AML-193 (cell line): ENCODE measurements at regions not wholly inside any gene's neighbourhood (a gene's known extent, or its start where the extent isn't known, plus 50 kb on each side); places are given as distances from the start of the nearest gene placed in this dataset.

ENCODE experiments used
- DNase-seq, 2 experiments: peaks; one replicate each; lab custom pipeline; 2025; lab: John Stamatoyannopoulos, UW

DNA sequence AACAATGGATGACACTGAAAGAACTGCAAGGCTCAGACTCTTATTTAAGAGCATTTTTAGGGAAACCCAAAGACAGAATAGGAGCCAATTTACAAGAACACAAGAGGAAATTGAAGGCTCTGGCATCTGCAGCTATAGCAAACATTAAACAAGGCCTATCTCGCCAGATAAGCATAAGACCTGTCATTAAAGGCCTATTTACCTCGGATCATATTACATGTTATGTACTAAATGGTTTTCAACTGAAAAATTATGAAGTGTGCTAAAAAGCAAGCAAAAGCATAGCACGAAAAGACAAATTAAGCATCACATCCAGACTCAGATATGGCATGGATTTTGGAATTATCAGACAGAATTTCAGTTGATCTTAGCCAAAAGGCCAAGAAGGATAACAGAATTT is 617.1 kb downstream of the SQOR start:
- DNase-seq = no peak

DNA sequence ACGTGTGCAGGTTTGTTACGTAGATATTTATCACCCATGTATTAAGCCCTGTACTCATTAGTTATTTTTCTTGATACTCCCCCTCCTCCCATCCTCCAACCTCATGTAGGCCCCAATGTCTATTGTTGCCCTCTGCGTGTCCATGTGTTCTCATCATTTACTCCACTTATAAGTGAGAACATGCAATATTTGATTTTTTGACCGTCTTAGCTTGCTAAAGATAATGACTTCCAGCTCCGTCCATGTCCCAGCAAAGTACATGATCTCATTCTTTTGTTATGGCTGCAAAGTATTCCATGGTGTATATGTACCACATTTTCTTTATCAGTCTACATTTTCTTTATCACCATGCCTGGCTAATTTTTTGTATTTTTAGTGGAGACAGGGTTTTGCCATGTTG is 623.2 kb downstream of the SQOR start:
- no peak for DNase-seq

DNA sequence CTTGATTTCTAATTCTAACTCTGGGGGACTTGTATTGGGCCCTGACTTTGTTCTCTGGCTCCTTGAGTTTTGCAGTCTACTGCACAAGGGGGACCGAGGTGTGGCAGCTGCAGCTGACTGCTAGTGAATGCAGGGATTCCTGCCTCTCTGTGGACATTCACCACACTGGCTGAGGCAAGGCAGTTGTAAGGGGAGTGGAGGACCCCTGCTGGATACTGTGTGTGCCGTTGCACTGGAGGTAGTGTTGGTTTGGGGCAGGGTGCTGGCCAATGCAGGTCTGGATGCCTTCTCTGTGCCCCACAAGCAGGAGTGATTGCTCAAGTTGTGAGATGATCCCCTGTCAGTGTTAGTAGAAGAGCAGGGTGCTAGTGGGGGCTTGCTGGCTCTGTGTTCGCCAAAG is 626.1 kb downstream of the SQOR start:
- DNase-seq = no peak

DNA sequence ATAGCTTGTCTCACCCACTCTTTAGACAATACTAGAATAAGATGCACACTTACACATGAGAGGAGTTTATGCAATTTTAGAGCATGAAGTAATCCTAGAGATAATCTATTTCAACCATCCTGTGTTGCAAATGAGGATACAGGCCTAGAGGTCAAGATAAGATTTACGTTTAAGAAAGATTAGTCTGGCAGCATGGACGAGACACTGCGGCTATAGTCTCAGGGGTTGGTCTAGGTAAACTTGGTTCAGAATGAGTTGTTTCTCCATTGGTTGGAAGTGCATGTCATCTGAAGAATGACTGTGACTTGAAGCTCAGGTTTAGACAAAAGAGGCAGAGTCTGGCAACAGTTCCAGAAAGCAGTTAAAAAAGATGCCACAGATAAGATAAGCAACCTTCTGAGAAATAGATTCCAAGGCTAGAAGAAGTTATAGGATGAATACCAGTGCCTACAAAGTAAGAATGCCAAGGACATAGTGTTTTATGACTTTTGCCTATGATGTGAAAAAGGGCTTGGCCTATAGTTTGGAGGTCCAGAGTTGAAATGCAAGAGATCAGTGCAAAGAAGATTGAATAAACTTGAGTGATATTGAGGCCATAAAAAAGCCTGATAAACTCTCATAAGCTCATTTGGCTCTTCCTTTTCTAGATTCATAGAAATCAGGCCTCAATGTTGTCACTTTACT is 631.0 kb downstream of the SQOR start:
- no peak for DNase-seq

DNA sequence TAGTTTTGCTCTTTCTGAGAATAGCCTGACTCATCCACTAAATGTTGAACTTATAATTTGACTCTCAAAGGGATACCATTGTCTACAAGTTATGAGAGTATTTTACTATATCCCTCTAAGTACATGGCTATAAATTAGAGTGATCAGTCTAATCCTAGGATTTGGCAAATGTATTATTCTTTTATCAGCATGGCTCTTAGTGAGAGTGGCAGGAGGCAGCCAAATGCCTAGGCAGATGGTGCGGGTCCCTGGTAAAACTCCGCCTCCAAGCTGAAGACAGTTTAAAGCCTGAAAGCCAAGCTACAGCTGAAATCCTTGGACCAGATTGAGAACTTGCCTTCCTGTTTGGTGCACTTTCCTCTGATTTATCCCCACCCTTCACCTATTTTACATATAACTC is 631.8 kb downstream of the SQOR start:
- no peak for DNase-seq

DNA sequence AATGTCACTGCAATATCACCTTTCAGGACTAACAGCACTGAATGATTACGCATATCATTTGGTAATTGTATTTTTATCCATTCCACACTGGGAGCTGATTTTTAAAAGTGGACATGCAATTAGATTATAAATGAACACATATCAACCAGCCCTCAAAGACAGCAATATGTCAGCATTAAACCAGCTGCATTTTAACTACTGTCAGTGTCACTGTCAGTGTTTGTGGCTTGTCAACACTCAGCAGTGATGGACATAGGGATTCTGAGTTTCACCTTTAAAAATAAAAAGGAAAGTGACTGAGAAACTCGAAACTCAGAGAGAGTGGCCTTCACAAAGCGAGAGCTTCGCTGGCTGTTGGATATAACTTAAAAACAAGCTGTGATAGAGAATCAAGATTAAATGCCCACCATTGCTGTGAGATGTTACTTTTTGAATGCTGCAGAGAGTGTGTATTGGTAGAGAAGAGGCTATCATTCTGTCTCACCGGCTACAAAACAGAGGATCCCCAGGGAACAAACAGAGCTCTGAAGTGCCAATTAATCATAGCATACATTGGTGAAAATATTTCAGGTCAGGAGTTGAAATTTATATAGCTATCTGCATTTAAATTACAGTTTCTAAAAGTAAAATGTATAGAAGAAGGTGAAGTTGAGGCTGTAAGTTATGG is 635.8 kb downstream of the SQOR start:
- DNase-seq = no peak

DNA sequence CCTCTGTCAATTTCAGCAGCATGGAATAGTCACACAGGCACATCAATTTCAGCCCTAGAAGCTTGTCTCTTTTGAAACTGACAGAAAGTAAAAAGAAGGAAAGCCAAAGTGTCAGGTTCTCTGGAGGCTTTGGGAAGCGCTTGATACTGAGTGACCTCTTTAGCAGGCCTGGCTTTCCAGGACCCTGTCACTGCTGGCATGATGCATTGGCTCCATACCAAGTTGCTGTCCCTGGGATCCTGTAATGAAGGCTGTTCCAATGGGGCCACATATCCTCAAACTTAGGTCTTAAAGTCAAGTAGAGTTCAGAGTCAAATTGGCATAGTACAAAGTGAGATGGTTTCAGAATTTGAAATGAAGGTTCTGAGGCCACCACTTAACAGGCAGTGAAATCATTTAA is 640.9 kb downstream of the SQOR start:
- no peak for DNase-seq

DNA sequence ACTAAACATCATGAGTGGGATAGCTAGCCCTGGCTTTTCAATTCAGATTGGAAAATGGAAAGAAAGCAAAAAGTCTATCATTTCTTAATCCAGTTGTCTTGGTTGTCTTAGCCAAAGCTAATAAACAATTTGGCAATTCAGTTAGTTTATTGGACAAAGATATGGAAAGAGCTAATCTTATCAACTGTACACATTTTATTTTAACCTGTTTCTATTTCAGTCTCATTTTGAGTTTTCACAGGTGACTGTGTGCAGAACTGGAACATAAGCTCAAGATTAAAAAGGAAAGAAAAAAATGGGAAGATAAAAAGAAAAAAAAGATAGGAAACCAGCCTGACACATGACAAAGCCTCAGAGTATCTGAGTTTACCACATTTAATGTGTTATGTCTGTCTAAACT is 642.6 kb downstream of the SQOR start:
- no peak for DNase-seq

DNA sequence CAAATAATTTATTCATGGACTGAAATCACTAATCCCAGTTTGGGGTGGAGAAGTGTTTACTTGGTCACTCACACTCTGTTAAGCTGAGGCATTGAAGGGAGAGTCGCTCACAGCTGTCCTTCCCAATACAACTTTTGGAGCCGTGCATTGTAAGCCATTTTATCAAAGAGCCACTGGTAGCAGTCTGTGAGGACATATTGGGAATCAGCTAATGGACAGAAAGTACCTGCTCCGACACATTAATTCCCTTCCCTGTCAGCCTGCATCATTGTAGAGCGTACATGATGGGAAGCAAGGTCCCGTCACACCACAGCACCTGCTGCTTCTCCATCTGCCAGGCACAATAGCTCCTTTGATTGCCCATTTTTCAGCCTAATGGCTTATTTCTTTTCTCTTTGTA is 643.2 kb downstream of the SQOR start:
- no peak for DNase-seq

DNA sequence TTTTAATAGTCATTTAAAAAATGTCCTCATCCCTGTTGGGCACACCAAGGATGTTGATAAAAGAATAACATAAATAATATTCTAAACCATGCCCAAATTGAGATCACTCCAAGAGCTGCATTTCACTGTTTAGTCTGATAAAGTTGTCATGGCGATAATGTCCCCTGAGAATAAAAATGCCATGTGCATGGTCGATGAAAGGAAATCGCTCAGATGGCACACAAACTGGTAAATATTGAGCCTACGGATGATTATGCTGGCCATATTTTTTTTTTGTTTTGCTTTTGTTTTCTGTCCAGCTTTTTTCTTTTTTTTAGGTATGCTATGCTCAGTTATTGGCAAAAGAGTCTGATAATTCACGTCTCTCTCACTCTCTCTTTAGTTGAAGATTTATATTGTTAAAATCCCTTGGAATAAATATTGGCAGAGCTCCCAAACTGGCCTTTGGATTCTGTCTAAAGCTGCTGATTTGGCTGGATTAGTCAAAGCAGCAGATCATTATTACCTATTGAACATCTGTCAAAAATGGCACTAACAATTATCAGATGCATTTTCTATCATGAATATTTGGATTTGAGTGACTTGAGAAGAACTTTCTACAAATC is 643.8 kb downstream of the SQOR start:
- DNase-seq = no peak

DNA sequence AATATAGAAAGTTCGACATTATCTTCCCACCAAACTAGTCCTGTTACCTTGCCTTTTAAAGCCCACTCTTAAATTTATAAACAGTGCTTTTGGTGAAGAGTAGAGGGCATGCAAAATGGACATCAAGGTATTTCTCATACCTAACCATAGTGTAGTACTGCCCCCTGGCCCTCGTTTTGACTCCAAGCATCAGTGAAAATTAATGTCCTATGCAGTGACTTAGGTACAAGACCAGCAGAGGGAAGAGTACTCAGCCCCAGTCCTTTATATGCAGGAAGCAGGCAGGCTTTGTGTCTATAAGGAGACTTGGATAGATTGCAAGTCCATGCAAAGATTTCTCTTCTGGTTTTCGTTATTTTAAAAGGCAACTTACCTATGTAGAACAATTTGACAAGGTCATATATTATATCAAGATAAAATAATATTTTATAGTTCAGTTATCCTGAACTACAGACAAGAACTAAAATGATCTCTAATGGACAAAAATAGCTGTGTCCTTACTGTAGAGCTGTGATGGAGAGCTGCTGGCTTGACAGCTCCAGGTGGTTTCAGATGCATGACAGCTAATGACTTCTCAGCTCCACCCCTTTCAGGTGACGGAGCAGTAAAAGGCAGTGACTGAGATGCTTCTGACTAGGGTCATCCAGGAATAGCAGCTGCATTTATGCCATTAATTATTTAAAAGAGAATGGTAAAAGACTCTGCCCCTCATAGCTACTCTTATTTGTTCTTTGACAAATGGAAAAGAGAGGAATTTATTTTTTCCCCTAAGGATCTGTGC is 646.1 kb downstream of the SQOR start:
- DNase-seq = peak in 1 of 2 experiments; percentile 19

DNA sequence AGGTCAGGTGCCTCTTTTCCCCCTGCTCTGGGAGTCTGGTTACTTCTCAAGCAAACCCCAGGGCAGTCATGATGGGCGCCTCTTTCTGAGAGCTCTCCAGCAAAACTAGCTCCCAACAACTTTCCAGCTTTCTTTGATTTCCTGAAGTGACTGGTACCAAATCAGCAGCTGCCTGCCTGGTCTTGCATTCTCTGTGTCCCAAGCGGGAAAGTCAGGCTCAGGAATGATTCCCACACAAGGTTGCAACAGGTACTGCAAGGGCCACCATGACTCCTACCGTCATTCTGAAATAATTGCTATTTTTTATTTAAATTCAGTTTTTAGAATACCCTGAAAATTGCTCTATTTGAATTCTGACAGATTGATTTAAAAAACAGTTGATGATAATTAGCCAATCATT is 658.7 kb downstream of the SQOR start:
- no peak for DNase-seq

DNA sequence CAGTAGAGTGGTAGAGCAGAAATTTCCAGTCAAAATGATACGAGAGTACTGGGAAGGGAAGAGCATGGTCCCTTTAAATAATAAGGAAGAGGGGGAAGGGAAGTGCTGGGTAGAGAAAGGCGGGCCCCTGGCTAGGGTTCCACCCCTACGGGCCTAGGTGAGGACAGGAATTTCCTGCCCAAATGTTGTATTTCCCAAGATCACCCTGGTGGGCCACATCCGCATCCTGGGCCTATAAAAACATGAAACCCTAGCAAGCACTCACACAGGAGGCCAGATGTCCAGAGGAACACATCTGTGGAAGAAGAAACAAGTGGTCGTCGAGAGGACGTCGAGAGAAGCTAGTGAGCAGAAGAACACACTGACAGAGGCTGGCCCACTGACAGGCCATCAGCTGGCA is 661.2 kb downstream of the SQOR start:
- no peak for DNase-seq

DNA sequence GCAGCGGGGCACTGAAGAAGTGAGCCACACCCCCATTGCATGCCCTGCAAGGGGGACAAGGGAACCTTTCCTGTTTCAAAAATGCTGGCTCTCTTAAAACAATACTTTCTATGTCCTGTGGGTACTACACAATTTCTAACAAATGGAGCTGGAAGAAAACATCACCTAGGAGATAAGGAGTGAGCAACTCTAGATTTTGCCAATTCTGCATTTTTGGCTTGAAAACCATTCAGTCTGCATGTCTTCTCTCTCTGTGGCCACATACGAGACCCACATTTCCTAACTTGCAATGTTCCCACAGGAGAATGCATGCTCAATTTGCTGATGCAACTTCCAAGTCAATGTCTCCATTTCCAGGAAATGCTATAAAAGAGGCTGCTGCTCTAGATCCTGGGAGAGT is 662.0 kb downstream of the SQOR start:
- DNase-seq = no peak

DNA sequence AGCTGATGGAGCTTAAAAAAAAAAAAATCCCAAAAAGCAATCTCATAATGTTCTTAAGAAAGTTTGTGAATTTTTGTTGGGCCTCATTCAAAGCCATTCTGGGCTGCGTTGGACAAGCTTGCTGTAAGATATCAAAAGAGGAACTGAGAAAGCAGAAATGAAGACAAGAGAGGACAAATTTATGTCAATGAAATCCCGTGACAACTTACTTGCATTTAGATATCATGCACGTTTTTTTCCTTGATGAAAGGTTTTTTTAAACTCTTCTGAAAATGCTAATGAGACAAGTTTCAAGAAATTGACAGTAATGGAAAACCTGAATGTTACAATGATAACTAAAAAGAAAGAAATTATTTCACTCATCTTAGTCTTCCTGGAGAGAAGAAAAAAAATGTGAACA is 662.9 kb downstream of the SQOR start:
- DNase-seq = peak; percentile 1 to 2

DNA sequence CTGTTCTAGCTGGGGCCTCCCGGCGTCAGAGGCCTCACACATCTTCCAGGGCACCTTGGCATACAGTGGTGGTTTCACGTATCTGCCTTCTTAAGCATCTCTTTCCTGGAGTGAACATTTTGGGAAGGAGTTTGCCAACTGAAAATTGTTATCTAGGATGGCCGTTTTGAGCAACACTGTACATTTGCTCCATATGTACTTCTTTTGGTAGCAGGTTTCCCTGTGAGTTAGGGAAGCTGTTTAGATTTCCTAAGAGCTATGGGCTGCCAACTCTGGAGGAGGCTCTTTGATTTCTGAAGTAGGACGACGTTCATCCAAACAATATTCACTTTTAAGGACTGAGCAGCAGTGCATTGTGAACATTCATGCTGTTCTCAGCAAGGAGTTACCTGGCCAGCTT is 665.9 kb downstream of the SQOR start:
- no peak for DNase-seq

DNA sequence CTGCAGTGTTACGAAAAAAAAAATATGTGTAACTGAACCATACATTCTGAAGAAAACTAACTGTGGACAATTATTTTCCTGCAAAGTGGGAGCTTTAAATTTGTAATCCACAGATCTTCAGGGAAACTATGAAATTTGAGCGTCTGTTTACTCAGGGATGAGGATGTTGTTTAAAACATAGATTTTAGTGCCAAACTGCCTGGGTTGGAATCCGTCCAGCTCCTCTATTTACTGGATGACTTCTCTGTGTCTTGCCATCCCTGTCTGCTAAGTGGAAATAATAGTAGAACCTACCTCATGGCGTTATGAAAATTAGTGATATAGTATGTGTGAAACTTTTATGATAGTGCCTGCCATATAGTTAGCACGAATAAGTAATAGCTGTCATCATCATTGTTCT is 666.5 kb downstream of the SQOR start:
- no peak for DNase-seq

DNA sequence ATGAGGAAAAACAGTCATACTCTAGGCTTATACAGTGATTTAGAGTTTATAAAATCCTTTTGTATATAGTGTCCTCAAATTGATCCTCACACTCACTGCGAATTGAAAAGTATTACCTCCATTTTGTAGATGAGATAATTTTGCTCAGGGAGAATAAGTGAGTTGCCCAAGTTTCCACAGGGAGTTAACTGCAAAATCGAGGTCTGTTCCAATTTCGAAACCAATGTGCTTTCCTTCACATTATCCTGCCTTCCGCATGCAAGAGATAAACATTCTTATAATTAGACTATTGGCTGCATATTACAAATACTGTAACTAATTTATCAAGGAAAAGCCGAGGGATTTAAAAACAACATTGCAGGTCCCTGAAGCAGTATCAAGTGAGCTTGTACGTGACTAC is 667.0 kb downstream of the SQOR start:
- DNase-seq = no peak

DNA sequence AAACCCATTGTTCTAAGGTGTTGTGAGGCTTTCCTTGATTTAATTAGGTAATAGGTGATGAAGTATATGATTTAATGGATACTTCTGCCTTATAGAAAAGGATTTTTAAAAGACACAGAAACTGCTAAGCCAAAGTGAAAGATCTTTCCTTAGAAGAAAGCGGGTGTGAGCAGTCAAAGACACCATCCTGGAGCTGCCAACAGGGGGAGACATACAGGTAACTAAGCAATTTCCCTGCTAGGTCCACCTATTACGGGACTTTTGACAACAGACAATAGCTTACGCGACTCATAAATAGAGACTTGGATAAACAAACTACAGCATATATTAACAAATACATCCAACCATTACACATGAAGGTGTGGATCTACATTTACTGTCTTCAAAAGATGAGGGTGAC is 669.5 kb downstream of the SQOR start:
- peak; percentile 3 to 5 for DNase-seq

DNA sequence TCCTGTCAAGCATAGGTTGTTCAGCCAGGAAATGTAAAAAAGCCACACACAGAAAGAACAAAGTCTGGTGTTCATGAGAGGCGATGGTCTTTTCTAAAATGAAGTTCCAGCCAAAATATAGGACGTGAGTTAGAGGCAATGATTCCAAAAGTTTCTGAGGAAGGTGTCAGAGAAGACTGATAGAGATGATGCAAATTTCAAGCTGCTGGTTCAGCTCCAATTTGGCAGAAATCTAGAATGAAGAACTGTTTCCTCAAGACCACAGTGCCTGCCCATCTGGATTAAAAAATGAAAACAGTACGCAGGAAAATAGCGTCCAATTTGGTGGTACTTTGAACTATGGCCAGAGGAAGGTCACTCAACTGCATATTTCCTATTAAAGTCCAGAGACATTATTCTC is 672.9 kb downstream of the SQOR start:
- no peak for DNase-seq

DNA sequence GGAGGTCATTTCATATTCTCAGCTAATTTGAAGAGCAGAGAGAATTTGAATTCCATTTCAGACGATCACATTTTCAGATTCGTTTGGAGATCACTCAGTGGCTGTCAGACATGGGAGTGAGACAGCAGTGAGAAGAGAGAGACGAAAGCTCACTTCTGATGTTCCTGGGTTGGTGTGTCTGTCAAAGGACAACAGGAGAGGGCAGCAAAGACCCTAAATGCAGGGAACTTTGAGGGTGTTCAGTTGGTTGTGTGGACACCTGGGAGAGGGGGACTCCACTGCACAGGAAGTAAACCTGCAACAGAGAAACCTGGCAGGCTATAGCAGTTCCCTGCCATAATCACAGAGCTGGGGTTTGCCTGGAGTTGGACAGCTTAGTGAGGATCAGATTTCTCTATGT is 675.1 kb downstream of the SQOR start:
- DNase-seq = no peak

DNA sequence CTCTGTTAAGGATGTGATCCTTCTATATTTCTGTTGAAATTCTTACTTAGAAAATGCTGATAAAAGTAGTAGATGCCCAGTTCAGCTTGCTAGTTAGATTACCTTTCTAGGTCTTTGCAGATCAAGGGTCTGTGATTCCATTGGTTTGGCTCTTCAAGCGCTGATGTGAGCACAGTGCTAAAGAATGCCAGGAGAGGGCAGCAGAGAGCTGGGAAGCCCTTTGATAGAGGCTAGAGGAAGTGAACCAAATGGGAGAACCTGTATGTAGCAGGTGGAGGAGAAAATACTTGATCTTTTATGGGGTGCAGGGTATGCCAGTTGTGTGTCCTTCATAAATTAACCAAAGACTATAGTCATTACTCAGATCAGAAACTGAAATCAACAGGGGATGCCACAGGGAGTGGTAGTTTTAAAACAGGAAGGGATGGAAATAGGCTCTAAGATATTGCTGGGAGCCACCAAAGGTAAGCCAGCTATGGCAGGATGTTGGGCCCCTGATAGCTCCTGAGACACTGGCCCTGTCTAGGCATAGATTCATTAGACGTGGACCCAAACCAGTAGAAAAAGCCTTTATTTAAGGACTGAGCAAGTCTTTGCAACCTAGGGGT is 677.4 kb downstream of the SQOR start:
- peak; percentile 16 to 50 for DNase-seq

DNA sequence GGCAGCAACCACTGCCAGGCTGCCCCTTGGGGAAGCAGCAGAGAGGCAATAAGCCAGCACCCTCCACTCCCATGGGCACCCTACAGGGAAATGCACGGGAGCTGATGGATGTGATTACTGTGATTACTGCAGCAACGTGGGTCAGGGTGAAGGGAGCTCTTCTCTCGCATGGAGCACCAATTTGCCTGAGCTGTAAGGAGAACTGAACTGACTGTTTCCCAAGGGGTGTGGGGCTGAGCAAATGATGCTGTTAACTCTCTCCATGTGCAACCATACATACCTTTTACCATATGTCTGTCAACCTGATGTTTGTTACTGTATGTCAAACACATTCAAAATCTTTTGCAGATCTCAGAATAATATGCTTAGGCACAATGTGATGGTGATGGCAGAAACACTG is 680.6 kb downstream of the SQOR start:
- DNase-seq = no peak
